Left kidney (tissue), 1 donor: ENCODE measurements at regions not wholly inside any gene's neighbourhood (a gene's known extent, or its start where the extent isn't known, plus 50 kb on each side); places are given as distances from the start of the nearest gene placed in this dataset.

Experiments used
- DNase-seq: peaks from one replicate; pipeline ENCODE4 v3.0.0-alpha.2; 2013

GRCh38 chr13:48891586-48891985, 84.1 kb upstream of the FNDC3A start:
- DNase-seq, result no peak

GRCh38 chr13:48892053-48892687, 83.5 kb upstream of the FNDC3A start:
- no peak for DNase-seq

GRCh38 chr13:48892688-48893075, 83.0 kb upstream of the FNDC3A start:
- no peak for DNase-seq

GRCh38 chr13:48896312-48896711, 79.4 kb upstream of the FNDC3A start:
- no peak for DNase-seq

- no peak for DNase-seq
Observed at GRCh38 chr13:48901781-48902180, 73.9 kb upstream of the FNDC3A start.

GRCh38 chr13:48902368-48902767, 73.3 kb upstream of the FNDC3A start:
- DNase-seq, result no peak

- no peak for DNase-seq
Observed at GRCh38 chr13:48904668-48905290, 70.9 kb upstream of the FNDC3A start.

GRCh38 chr13:48906200-48906599, 69.5 kb upstream of the FNDC3A start:
- DNase-seq, result no peak

GRCh38 chr13:48908381-48909055, 67.2 kb upstream of the FNDC3A start:
- no peak for DNase-seq

GRCh38 chr13:48909056-48909389, 66.7 kb upstream of the FNDC3A start:
- DNase-seq, result no peak

GRCh38 chr13:48910686-48911085, 65.0 kb upstream of the FNDC3A start:
- no peak for DNase-seq

- no peak for DNase-seq
Observed at GRCh38 chr13:48919751-48920150, 56.0 kb upstream of the FNDC3A start.

- no peak for DNase-seq
Observed at GRCh38 chr13:48920730-48921129, 55.0 kb upstream of the FNDC3A start.

GRCh38 chr13:48923376-48923775, 52.3 kb upstream of the FNDC3A start:
- no peak for DNase-seq

- no peak for DNase-seq
Observed at GRCh38 chr13:48925001-48925400, 50.7 kb upstream of the FNDC3A start.
